ENCODE measurements at regions not wholly inside any gene's neighbourhood (a gene's known extent, or its start where the extent isn't known, plus 50 kb on each side); places are given as distances from the start of the nearest gene placed in this dataset.
A peak's percentile ranks its signal among the peaks of the same experiment; 100 is the strongest.
"Not testable (repeated sequence)": the region's sequence is repeated elsewhere in the genome, so short reads cannot be mapped to it uniquely, and the experiment has no call there.

GRCh38 chr18:32884543-32884942 is 111.7 kb upstream of the KLHL14 start:
- no peak for DNase-seq (ENCODE audit: low read depth in 4 of 4, low spot score in 3 of 4)

GRCh38 chr18:32881009-32881408 is 108.2 kb upstream of the KLHL14 start:
- no peak for DNase-seq (ENCODE audit: low read depth in 4 of 4, low spot score in 3 of 4)

GRCh38 chr18:32879497-32879896 is 106.7 kb upstream of the KLHL14 start:
- peak in 1 of 4 donors; percentile 9 for DNase-seq (ENCODE audit: low read depth in 4 of 4, low spot score in 3 of 4)

GRCh38 chr18:32878436-32878835 is 105.6 kb upstream of the KLHL14 start:
- DNase-seq (ENCODE audit: low read depth in 4 of 4, low spot score in 3 of 4) = no peak

GRCh38 chr18:32877371-32877770 is 104.5 kb upstream of the KLHL14 start:
- DNase-seq (ENCODE audit: low read depth in 4 of 4, low spot score in 3 of 4) = no peak

- DNase-seq (ENCODE audit: low read depth in 4 of 4, low spot score in 3 of 4) = no peak
Measured at GRCh38 chr18:32875625-32876024, 102.8 kb upstream of the KLHL14 start.

GRCh38 chr18:32871786-32872185 is 99.0 kb upstream of the KLHL14 start:
- DNase-seq (ENCODE audit: low read depth in 4 of 4, low spot score in 3 of 4) = no peak

GRCh38 chr18:32870611-32871010 is 97.8 kb upstream of the KLHL14 start:
- DNase-seq (ENCODE audit: low read depth in 4 of 4, low spot score in 3 of 4) = no peak

GRCh38 chr18:32868406-32868805 is 95.6 kb upstream of the KLHL14 start:
- DNase-seq (ENCODE audit: low read depth in 4 of 4, low spot score in 3 of 4) = no peak

GRCh38 chr18:32867936-32868335 is 95.1 kb upstream of the KLHL14 start:
- no peak for DNase-seq (ENCODE audit: low read depth in 4 of 4, low spot score in 3 of 4)

- DNase-seq (ENCODE audit: low read depth in 4 of 4, low spot score in 3 of 4) = no peak
Measured at GRCh38 chr18:32867330-32867729, 94.5 kb upstream of the KLHL14 start.

- not testable (repeated sequence) for DNase-seq (ENCODE audit: low read depth in 4 of 4, low spot score in 3 of 4)
Measured at GRCh38 chr18:32862031-32862430, 89.2 kb upstream of the KLHL14 start.

- DNase-seq (ENCODE audit: low read depth in 4 of 4, low spot score in 3 of 4) = no peak
Measured at GRCh38 chr18:32851936-32852335, 79.1 kb upstream of the KLHL14 start.

GRCh38 chr18:32848826-32849225 is 76.0 kb upstream of the KLHL14 start:
- DNase-seq (ENCODE audit: low read depth in 4 of 4, low spot score in 3 of 4) = no peak

- no peak for DNase-seq (ENCODE audit: low read depth in 4 of 4, low spot score in 3 of 4)
Measured at GRCh38 chr18:32847691-32848090, 74.9 kb upstream of the KLHL14 start.

- no peak for DNase-seq (ENCODE audit: low read depth in 4 of 4, low spot score in 3 of 4)
Measured at GRCh38 chr18:32846896-32847295, 74.1 kb upstream of the KLHL14 start.

GRCh38 chr18:32840962-32841361 is 68.1 kb upstream of the KLHL14 start:
- DNase-seq (ENCODE audit: low read depth in 4 of 4, low spot score in 3 of 4) = no peak

- DNase-seq (ENCODE audit: low read depth in 4 of 4, low spot score in 3 of 4) = no peak
Measured at GRCh38 chr18:32835951-32836350, 63.1 kb upstream of the KLHL14 start.

- no peak for DNase-seq (ENCODE audit: low read depth in 4 of 4, low spot score in 3 of 4)
Measured at GRCh38 chr18:32831781-32832180, 59.0 kb upstream of the KLHL14 start.

- DNase-seq (ENCODE audit: low read depth in 4 of 4, low spot score in 3 of 4) = no peak
Measured at GRCh38 chr18:32823226-32823625, 50.4 kb upstream of the KLHL14 start.
